Renal pelvis (tissue), 1 donor: ENCODE measurements at regions not wholly inside any gene's neighbourhood (a gene's known extent, or its start where the extent isn't known, plus 50 kb on each side); places are given as distances from the start of the nearest gene placed in this dataset.
A peak's percentile ranks its signal among the peaks of the same experiment; 100 is the strongest.
"Not testable (repeated sequence)": the region's sequence is repeated elsewhere in the genome, so short reads cannot be mapped to it uniquely, and the experiment has no call there.

Experiments
- DNase-seq: peaks from one replicate; pipeline ENCODE4 v3.0.0-alpha.2; 2013

DNA sequence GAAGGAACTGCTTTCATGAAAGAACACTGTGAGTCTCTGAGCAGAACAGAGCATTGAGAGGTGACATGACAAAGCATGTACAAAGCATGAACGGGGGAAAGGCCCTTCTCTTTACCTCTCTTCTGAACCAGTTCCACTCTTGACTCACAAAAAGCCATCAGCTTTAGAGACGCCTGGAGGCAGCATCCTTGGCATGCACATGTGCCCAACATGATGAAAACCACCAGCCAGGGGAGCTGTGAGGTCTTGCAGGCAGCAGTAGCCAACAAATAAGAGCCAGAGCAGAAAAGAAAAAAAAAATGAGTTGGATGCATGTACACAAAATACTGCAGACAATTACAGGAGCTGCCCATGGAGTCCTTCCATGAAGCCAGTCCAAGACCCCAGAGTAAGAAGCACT is 95.5 kb upstream of the AGAP1 start:
- no peak for DNase-seq

DNA sequence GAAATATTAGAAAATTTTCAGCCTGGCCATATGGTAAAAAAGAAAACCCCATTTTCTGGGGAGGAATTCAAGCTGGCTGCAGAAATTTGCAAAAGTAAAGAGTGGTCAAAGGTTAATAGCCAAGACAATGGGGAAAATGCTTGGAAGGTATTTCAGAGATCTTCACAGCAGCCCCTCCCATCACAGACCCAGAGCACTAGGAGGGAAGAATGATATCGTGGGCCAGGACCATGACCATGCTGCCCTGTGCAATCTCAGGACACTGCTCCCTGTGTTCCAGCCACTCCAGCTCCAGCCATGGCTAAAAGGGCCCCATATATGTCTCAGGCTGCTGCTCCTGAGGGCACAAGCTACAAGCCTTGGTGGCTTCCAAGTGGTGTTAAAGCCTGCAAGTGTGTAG is 93.9 kb upstream of the AGAP1 start:
- DNase-seq, result no peak

DNA sequence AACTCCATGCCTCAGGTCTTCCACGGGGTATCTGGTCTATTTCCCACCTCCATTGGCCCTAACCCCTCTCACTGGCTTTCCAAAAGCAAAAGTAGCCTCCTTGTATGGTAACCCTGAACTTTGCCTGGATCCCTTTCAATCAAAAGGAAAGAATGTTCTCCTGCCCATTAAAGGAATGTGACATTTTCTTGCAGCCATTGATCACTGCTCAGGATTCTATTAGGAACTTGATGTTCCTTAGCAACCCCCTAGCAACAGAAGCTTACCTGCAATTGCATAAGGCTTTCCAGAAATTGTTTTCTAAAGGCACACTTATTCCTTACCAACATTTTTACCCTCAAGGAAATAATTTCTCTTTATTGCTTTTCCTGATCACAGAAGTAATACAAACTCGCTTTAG is 91.4 kb upstream of the AGAP1 start:
- DNase-seq, result no peak

DNA sequence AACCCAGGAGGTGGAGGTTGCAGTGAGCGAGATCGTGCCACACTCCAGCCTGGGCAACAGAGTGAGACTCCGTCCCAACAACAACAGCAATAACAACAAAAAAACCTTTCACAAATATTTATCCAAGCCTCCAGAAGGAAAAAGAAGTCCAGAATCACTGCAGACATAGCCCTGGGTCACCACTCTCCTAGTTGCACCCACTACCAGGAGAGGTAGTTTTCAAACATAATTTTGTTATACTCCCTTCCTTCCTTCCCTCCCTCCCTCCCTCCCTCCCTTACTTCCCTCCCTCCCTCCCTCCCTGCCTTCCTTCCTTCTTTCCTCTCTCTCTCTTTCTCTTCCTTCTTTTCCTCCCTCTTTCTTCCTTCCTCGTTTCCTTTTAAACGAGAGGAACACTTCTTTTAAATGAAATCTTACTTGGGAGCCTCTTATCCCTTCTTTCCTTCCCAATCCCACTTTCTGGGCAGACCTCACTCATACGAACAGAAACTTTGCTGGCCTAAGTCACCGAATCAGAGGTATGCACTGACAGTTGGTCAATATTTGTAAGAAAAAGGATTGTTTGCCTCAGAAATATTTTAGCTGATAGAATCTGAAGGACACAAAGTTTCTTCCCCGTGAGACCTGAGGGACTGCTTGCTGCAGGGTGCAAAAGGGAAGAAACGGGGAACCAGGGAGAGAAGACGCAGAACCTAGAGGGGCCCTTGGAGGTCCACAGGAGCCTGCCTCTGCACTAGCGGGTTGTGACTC is 88.1 kb upstream of the AGAP1 start:
- no peak for DNase-seq

DNA sequence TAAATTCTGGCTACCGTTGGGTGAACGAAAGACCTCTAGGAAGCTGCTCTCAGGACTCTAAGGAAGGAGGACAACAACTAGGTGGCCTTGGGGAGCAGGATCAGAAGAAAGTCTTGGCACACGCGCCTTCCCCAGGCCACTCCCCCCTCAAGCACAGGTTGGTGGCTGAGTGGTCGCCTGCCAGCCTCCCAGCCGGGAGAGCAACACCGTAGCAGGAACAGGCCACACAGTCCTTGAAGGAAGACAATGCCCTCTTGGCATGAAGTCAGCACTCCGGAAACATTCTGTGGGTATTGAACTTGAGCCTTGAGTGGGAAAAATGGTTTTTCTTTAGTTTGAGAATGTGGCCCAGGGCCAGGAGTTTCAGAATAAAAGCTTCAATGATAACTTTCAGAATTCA is 87.4 kb upstream of the AGAP1 start:
- no peak for DNase-seq

- no peak for DNase-seq
Measured at GRCh38 chr2:235411905-235412485, 81.8 kb upstream of the AGAP1 start.

GRCh38 chr2:235413064-235413463 is 80.8 kb upstream of the AGAP1 start:
- no peak for DNase-seq

DNA sequence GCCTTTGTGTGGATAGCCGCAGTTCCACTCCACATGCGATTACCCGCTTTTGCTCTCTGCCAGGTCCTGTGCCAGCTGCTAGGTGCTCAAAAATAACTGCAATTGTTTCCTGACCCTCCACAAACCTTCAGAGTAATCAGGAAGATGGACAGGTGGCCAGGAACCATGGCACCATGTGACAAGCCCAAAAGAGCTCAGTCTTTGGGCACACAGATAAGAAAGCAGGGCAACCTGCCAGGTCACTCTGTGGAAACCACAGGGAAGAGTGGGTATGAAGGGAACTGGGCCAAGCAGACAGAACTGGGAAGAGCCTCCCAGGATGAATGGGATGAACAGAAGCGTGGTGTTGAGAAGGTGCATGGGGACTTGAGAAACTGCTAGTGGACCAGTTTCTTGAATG is 79.4 kb upstream of the AGAP1 start:
- no peak for DNase-seq

- peak; percentile 52 for DNase-seq
Measured at GRCh38 chr2:235416858-235417499, 76.9 kb upstream of the AGAP1 start.

DNA sequence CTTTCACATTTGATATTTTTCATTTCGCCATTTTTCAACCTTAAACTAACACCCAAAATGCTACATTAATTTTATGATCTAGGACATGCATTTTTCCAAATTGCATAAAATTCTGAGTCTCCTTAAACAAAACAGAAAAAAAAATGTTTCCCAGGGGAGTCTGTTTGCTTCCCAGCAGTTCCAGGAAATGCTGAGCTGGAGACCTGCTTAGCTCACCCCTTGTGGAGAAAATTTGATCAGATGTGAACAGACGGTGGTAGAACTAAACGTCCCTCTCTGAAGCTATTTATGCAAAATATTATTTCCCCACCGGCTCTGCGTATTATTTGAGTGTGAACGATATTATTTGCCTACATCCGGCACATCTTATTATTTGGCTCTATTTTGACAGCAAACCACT is 74.9 kb upstream of the AGAP1 start:
- DNase-seq, result no peak

- no peak for DNase-seq
Measured at GRCh38 chr2:235419996-235420395, 73.8 kb upstream of the AGAP1 start.

GRCh38 chr2:235421618-235422017 is 72.2 kb upstream of the AGAP1 start:
- no peak for DNase-seq

- DNase-seq, result no peak
Measured at GRCh38 chr2:235430366-235431083, 63.3 kb upstream of the AGAP1 start.

DNA sequence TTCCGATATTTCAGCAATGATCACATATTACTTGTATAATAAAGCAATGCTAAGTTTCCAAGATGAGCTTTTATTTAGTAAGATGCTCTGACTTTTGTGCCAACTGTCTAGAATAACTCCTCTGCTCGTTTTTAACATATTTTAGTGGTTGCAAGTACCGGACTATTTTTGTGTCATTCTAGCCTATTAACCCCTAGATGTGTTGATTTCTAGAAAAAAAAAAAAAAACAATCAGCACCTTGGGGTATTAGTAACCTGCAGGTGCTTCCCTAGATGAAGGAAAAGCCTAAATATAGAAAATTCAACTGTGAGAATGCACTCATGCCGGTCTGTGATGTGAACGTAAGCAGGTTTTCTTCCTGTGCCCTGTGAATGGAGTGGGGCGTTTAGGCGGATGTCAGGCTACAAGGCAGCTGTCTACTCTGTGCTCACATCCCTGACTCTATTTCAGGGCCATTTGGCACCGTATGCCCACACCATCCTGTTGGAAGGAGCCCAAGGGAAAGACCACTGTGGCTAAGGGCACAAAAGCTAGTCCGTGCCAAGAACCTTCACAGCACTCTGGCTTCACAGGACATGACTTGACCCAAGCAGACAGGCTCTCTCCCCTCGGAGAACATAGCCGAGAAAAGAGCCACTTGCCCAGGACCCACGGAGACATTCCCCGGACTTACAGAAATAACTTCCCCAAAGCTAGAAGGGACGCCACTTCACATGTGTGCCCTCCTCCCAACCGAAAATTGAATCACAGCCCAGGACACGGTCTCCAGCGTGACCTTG is 60.9 kb upstream of the AGAP1 start:
- DNase-seq, result no peak

- DNase-seq, result no peak
Measured at GRCh38 chr2:235433860-235434259, 60.0 kb upstream of the AGAP1 start.

GRCh38 chr2:235439959-235440662 is 53.7 kb upstream of the AGAP1 start:
- DNase-seq, result no peak

GRCh38 chr2:235443580-235443979 is 50.3 kb upstream of the AGAP1 start:
- DNase-seq, result not testable (repeated sequence)
